NK-92 treated with Interleukin-12 subunit alpha and Interleukin-12 subunit beta, amount 100 ng/mL, for 24 hours (cell line): ENCODE measurements at regions not wholly inside any gene's neighbourhood (a gene's known extent, or its start where the extent isn't known, plus 50 kb on each side); places are given as distances from the start of the nearest gene placed in this dataset.
"Not testable (repeated sequence)": the region's sequence is repeated elsewhere in the genome, so short reads cannot be mapped to it uniquely, and the experiment has no call there.

Source experiments
- DNase-seq: peaks from one replicate; lab custom pipeline; 2025; lab: John Stamatoyannopoulos, UW

GRCh38 chr5:7221041-7221440 is 174.9 kb upstream of the ADCY2 start:
- no peak for DNase-seq

GRCh38 chr5:7225826-7226225 is 170.1 kb upstream of the ADCY2 start:
- no peak for DNase-seq

- no peak for DNase-seq
Observed at GRCh38 chr5:7242118-7242710, 153.7 kb upstream of the ADCY2 start.

GRCh38 chr5:7244208-7244607 is 151.7 kb upstream of the ADCY2 start:
- no peak for DNase-seq

GRCh38 chr5:7245121-7245651 is 150.8 kb upstream of the ADCY2 start:
- no peak for DNase-seq

GRCh38 chr5:7246287-7246686 is 149.7 kb upstream of the ADCY2 start:
- DNase-seq = no peak

- no peak for DNase-seq
Observed at GRCh38 chr5:7250004-7250403, 145.9 kb upstream of the ADCY2 start.

- no peak for DNase-seq
Observed at GRCh38 chr5:7250611-7251010, 145.3 kb upstream of the ADCY2 start.

GRCh38 chr5:7251132-7251531 is 144.8 kb upstream of the ADCY2 start:
- DNase-seq = no peak

- no peak for DNase-seq
Observed at GRCh38 chr5:7261049-7261448, 134.9 kb upstream of the ADCY2 start.

- DNase-seq = no peak
Observed at GRCh38 chr5:7261900-7262299, 134.0 kb upstream of the ADCY2 start.

GRCh38 chr5:7263398-7264015 is 132.4 kb upstream of the ADCY2 start:
- not testable (repeated sequence) for DNase-seq

- not testable (repeated sequence) for DNase-seq
Observed at GRCh38 chr5:7265776-7266175, 130.2 kb upstream of the ADCY2 start.

- not testable (repeated sequence) for DNase-seq
Observed at GRCh38 chr5:7268722-7269121, 127.2 kb upstream of the ADCY2 start.

- DNase-seq = no peak
Observed at GRCh38 chr5:7269591-7270274, 126.2 kb upstream of the ADCY2 start.

- no peak for DNase-seq
Observed at GRCh38 chr5:7271435-7272084, 124.4 kb upstream of the ADCY2 start.

- no peak for DNase-seq
Observed at GRCh38 chr5:7272408-7272965, 123.5 kb upstream of the ADCY2 start.

- DNase-seq = no peak
Observed at GRCh38 chr5:7274203-7274602, 121.7 kb upstream of the ADCY2 start.

- not testable (repeated sequence) for DNase-seq
Observed at GRCh38 chr5:7289634-7290033, 106.3 kb upstream of the ADCY2 start.

GRCh38 chr5:7297821-7298220 is 98.1 kb upstream of the ADCY2 start:
- DNase-seq = not testable (repeated sequence)

GRCh38 chr5:7299731-7300130 is 96.2 kb upstream of the ADCY2 start:
- not testable (repeated sequence) for DNase-seq

GRCh38 chr5:7305000-7305674 is 90.8 kb upstream of the ADCY2 start:
- DNase-seq = not testable (repeated sequence)
